ENCODE measurements at regions not wholly inside any gene's neighbourhood (a gene's known extent, or its start where the extent isn't known, plus 50 kb on each side); places are given as distances from the start of the nearest gene placed in this dataset.
"Not testable (repeated sequence)": the region's sequence is repeated elsewhere in the genome, so short reads cannot be mapped to it uniquely, and the experiment has no call there.

DNA sequence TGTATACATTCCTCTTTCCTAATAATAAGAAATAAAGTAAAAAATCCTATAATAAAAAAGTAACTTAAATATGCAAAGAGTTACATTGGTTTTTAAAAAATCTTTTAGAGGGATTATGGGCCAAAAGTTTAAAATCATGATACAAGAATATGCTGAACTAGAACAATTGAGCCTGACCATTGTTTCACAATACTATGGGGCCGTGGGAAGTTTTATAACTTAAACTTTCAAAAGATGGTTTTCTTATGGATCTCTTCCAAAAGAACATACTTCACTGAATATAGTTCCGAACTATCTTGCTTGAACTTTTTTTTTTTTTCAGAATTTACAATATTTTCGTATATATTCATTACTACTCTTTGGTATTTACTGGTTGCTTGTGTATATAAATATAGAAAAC, 97.6 kb downstream of the NFKBIZ start:
- no peak for DNase-seq

DNA sequence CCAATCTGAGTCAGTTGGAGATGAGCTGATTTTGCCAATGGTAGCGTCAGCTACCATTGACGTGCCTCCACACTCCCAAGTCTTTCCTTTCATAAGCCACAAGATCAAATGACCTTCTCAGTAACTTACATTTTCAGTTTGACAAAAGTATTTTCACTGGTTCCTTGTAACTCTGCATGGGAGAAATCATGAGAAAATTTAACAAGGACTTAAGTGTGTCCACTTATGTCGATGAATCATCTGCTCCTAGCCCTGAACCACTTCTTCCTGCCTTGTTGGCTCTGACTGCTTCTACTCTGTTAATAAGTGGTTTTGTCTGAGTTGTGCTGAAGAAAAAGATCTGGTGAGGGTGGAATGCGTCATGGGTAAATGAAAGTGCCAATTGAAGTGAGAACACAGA, 101.2 kb downstream of the NFKBIZ start:
- DNase-seq: no peak

DNA sequence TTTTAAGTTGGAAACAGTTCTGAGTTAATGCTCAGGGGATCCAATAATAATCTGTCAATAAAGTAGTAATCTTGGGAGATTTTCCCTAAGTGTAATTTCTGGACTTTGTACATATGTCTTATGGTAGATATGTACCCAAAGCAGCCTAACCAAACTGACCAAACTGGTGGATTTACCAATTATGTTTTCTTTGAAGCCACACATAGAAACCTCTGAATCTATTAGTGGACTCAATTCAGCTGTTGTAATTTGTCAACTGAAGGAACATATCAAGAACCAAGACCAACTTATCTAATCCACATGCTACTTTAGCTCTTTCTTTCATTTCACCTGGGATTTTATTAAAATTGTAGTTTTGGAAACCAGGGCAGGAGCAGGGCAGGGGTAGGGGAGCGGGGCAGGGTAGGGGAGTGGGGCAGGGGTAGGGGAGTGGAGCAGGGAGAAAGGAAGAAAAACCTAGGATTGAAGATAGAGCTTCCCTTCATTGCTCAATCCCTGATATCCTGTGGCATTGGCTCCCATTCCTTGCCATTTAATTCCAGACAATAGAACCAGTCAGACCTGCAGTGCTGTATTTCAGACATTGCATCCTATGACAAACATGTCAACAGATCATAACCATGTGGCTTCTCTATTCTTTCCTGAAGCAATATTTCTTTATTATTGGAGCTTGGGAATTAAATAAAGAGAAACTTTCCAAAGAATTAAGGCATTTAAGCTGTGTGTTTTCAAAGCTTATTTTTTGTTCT, 101.8 kb downstream of the NFKBIZ start:
- no peak for DNase-seq

DNA sequence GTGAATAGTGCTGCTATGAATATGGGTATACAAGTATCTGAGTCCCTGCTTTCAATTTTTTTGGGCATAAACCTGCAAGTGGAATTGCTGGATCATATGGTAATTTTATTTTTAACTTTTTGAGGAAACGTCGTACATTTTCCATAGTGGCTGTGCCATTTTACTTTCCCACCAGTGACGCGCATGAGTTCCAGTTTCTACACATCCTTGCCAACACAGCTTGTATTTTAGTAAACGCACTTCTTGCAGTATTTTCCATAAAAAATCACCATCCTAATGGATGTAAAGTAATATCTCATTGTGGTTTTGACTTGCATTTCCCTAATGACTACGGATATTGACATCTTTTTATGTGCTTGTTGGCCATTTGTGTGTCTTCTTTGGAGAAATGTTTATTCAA, 105.0 kb downstream of the NFKBIZ start:
- no peak for DNase-seq

DNA sequence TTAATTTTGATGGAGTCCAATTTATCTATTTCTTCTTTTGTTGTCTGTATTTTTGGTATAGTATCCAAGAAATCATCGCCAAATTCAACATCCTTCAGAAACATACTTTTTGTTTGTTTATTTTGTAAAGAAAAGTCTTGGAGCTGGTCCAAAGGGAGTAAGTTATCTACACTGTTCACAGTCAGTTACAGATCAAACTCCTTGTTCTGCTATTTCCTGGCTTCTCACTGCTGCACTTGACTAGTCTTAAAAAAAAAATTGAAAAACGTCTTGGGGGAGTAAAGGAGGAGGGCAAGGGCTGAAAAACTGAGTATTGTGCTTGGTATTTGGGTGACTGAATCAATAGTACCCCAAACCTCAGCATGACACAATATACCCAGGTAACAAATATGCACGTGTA, 105.6 kb downstream of the NFKBIZ start:
- no peak for DNase-seq

DNA sequence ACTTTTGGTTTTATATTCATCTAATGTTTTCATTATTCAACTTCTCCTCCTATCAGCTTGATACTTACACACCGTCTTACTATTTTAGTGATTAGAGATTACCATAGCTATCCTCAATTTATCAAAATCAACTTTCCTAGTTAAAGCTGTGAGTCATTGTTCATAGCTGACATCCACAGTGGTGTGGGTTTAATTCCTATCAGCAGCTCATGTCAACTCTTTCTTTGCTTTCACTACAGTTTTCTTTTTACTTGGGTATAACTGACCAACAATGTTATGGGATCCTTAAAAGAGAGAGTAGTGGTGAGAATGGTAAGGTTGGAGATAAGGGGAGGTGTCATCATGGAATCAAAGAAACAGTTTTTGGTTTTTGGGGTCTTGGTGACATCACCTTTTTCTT, 112.7 kb downstream of the NFKBIZ start:
- no peak for DNase-seq

DNA sequence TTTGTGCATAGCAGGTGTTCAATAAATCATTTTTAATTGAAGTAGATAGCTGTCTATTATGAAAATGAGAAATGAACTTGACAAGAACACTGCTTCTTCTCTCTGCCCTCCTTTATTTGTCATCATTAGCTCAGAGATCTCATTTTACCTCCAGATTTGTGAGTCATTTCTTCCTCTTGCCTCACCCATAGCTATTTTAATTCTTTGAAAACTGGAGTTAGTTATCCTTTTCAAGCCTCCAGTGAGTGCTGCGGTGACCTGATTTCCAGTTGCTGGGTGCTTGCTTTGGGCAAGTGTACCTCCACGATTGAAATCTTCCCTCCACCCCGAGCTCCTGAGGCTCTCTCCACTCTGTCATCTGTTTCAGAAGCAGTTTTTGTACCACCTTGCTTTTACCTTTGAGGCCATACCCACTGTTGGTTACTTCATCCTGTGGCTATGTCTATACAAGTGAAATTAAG, 114.6 kb downstream of the NFKBIZ start:
- no peak for DNase-seq

DNA sequence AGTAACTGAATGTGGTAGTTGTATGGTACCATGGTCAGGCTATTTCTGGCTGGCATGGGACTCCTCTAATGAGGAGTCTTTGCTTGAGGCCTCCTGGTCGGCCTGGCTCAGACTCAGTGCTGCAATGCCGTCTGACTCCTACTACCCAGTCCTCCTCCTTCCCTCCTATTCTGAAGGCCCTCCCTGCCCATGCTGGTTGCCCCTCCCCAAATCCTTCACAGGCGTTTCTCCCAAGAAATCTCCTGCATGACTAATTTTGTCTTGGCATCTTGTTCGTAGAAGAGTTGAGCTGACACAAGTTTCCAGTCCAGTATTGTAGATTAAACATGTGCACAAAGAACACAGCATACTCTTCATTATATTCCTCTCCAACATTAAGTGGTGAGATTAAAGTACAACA, 115.5 kb downstream of the NFKBIZ start:
- DNase-seq: no peak

DNA sequence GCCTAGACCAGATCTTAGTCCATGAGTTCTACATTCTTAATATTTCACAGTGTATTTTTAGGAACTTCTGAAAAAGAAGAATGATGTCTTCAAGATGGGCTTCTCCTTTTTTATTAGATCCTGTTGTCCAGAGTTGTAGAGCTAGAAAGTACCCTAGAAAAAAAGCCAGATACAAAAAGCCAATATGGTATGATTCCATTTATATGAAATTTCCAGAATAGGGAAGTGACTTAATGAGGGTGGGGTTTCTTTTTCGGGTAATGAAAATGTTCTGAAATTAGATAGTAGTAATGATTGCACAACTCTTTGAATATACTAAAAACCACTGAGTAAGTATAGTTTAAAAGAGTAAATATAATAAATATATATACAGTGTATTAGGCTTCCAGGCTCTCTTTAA, 116.9 kb downstream of the NFKBIZ start:
- DNase-seq: no peak

DNA sequence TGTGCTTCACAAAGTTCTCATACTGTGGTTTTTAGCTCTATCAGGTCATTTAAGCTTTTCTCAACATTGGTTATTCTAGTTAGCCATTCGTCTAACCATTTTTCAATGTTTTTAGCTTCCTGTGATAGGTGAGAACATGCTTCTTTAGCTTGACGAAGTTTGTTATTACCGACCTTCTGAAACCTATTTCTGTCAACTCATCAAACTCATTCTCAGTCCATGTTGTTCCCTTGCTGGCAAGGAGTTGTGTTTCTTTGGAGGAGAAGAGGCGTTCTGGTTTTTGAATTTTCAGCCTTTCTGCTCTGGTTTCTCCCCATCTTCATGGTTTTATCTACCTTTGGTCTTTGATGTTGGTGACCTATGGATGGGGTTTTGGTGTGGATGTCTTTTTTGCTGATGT, 120.9 kb downstream of the NFKBIZ start:
- DNase-seq: no peak

DNA sequence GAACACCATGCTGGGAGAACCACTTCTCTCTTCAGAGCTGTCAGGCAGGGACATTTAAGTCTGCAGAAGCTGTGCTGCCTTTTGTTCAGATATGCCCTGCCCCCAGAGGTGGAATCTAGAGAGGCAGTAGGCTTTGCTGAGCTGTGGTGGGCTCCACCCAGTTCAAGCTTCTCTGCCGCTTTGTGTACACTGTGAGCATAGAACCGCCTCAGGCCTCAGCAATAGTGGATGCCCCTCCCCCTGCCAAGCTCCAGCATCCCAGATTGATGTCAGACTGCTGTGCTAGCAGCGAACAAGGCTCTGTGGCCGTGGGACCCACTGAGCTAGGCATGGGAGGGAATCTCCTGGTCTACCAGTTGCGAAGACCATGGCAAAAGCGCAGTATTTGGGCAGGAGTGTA, 121.6 kb downstream of the NFKBIZ start:
- DNase-seq: no peak

DNA sequence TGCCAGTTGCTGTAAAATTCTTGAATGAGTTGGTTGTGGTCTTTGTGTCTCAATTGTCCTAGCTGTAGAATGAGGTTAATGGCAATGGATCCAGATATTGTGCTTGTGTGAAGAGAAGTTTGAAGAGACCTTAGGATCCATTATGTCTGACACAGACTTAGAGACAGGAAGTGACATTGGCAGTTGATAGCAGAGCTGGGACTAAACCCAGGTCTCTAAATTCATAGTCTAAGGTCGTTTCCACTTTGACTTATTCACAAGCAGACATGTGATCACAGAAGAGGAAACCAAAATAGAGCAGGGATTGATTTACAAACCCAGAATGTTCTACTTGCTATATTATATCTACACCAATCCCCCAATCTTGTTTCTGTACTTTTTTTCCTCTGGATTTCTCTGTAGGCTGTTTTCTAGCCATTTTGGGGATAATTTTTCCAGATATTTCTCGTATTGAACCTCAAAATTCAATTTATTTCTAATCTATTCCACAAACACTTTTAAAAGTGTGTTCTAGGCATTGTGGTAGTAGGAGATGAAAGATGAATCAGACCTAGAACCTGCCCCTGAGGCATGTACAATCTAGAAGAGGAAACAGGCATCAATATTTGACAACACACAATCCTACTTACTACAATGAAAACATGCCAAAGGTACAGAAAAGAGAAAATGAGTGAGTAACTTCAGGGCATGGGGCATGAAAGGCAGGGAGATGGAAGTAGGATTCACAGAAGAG, 123.3 kb downstream of the NFKBIZ start:
- DNase-seq: no peak

DNA sequence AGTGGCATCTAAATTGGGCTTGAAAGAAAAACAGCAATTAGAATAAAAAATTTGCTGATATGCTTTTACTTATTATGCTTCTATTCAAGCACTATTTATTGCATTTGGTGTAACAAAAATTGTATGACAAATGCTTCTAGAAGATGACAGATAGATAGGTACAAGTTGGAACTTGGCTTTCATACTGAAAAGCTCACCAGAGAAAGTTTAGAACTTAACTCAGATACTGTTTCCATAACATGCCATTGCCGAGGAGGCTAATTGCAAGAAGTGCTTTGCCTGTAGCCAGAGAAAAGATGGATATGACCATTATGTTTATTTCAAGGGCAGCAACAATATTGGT, 123.8 kb downstream of the NFKBIZ start:
- DNase-seq: no peak

DNA sequence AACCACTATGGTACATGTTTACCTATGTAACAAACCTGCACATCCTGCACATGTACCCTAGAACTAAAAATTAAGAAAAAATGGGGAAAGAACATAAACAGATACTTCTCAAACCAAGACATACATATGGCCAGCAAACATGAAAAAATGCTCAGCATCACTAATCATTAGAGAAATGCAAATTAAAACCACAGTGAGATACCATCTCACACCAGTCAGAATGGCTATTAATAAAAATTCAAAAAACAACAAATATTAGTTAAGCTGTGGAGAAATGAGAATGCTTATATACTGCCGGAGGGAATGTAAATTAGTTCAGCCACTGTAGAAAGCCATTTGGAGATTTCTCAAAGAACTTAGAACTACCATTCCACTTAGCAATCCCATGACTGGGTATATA, 126.1 kb downstream of the NFKBIZ start:
- not testable (repeated sequence) for DNase-seq

DNA sequence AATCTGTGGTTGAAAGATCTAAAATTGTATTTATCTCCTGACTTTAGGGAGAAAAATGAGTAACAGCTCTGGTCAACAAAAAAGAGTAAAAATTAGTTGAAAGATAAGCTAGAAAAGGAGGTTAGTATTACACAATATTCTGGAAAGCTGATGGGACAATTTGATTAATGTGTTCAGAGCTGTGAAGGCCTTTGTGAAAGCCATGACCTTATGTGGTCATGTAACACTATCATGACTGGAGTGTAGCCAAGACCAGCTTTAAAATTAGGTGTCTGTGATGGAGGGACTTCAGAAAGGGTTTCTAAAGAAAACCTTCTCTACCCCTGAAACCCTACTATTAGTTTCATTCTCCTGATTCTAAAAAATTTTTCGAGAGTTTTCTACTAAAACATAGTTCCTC, 127.2 kb downstream of the NFKBIZ start:
- no peak for DNase-seq

DNA sequence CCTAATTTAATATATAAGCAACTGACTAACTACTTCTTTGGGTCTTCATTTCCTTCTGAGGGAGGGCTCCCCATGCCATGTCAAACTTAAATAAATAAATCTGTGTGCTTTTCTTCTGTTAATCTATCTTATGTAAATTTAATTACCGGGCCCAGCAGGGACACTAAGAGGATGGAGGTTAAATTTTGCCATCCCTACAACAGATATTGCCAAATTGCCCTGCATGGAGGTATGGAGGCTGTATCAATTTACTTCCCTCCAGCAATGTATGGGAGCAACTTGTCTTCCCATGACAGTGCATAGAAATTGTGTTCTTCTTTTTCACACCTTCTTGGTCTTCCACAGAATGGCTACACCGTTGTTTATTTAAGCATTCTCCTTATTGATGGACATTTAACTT, 129.0 kb downstream of the NFKBIZ start:
- no peak for DNase-seq

DNA sequence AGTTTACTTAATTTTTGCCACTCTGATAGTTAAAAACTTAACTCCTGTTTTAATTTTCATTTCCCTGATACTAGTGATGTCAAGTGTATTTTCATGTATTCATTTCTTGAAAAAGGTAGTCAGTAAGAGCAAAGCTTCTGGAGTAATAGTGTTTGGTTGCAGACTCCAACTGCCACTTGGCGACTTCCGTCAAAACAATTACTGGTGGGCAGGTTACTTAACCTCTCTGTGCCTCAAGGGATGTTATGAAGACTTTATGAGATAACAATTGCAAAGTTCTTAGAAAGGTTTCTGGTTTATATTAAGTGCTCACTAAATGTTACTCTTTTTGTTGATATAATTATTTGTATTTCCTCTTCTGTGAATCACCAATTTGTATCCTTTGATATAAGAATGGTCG, 129.7 kb downstream of the NFKBIZ start:
- DNase-seq: no peak

DNA sequence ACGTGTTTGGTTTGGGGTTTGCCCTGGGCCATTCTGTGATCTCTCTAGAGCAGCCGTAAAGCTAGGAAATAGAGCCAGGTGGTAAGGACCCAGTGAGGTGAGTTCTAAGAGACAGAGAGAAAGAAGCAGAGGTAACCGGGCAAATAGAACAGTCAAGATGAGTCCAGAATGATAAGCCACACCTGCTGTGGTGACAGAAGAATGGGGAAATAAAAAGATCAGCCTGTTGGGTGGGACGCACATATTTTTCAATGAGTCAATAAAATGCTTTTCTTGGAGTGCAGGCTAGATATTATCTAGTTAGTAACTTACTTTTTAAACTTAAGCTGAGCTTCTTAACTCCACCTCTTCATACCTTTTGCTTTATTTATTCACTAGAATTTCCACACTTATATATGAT, 135.0 kb downstream of the NFKBIZ start:
- DNase-seq: no peak

DNA sequence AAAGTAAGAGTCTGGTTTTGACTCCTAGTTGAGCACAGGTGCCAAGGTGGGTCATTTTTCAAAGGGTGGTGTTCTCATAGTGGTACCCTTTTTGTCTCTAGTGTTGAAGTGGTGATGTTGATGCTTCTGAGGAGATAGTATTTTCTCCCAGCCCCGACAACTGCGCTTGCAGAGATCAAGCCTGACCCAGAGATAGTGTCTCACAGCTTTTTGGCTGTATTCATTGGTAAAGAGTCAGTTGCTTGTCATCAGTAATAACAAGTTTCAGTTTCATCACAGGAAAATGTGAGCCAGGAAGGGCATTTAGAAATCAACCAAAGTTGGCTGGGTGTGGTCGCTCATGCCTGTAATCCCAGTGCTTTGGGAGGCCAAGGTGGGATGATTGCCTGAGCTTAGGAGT, 139.3 kb downstream of the NFKBIZ start:
- no peak for DNase-seq

DNA sequence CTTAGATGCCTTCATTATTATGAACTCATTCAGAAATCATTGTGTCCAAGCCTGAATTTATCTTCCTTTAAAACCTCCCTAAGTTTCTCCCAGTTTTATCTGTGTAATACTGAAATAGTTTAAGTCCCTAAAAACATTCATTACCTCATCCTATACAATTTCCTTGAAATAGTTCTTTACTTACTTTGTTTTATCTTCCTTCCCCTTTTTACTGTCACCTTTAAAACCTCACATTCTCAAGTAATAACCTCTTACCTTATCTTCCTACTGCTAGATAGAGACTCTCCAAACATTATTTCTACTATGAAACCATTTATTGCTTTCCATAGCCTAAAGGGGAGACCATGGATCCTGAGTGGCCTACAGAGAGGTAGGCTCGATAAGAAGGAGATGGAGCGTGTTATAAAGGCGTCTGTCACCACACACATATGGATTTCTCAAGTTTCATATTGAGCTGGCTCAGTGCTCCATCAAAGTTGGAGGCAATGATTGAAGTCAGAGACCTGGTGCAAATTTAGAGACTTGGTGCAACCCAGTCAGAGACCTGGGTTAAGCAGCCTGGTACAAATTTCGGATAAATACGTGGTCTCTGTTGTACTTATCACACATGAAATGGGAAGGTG, 140.4 kb downstream of the NFKBIZ start:
- DNase-seq: no peak

DNA sequence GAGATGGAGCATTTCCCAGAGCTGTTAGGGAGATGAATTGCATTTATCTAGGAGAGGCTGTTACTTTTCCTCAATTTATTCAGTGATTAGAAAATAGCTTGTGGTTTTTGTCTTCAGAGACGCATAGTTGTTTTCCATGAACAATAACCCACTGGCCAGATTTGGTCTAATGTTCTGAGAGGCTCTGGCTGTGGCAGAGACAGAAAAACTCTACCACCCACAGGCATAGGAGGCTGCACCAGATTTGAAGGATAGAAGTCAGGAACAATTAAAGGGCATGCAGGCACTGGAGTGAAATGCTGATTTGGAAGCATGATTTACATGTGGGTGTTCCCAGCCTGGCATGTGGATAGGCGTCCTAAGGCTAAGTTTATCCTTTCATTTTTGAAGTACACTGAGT, 143.5 kb downstream of the NFKBIZ start:
- DNase-seq: peak in 1 of 56 donors; percentile 27

DNA sequence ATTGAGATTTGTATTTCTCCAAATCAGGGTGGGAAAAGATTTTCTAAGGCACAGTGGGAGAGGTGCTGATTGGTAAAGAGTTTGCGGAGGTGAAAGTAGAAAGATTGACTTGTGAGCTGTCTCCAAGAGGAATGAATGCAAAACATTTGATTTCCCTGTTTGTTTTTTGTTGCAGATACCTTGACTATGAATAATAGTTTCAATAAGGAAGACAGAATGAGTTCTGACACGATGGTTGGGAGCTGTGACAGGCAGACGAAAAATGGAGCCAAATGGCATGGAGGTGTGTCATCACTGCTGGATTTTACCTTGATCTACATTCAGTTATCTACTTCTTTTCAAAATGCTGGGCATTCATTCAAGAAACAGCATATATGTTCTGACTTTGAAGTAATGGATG, 145.1 kb downstream of the NFKBIZ start:
- no peak for DNase-seq
